ENCODE measurements at regions not wholly inside any gene's neighbourhood (a gene's known extent, or its start where the extent isn't known, plus 50 kb on each side); places are given as distances from the start of the nearest gene placed in this dataset.

DNA sequence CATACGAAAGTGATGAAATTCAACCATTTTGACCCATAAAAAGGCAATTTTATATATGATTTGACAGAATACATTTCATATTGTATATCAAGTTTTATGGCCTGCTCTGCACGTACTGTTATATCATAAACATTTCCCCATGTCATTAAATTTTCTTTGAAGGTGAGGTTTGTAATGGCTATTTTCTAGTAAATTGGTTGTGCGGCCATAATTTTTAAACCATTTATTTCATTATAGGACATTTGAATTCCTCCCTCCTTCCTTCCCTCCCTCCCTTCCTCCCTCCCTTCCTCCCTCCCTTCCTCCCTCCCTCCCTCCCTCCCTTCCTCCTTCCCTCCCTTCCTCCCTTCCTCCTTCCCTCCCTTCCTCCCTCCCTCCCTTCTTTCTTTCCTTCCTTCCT, 87.4 kb upstream of the AGBL1 start:
- no peak overlapping the region for H3K4me3 ChIP-seq (replicated peaks in 1 of 2; ENCODE audit: low read depth in 2 of 2, low read length in 2 of 2)
- no peak for DNase-seq (ENCODE audit: low read depth in 2 of 2)
- TF ChIP-seq, protein P1, sequence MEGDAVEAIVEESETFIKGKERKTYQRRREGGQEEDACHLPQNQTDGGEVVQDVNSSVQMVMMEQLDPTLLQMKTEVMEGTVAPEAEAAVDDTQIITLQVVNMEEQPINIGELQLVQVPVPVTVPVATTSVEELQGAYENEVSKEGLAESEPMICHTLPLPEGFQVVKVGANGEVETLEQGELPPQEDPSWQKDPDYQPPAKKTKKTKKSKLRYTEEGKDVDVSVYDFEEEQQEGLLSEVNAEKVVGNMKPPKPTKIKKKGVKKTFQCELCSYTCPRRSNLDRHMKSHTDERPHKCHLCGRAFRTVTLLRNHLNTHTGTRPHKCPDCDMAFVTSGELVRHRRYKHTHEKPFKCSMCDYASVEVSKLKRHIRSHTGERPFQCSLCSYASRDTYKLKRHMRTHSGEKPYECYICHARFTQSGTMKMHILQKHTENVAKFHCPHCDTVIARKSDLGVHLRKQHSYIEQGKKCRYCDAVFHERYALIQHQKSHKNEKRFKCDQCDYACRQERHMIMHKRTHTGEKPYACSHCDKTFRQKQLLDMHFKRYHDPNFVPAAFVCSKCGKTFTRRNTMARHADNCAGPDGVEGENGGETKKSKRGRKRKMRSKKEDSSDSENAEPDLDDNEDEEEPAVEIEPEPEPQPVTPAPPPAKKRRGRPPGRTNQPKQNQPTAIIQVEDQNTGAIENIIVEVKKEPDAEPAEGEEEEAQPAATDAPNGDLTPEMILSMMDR (IDR thresholded peaks at IDR 0.05; ENCODE audit: low read depth, low read length): no peak

DNA sequence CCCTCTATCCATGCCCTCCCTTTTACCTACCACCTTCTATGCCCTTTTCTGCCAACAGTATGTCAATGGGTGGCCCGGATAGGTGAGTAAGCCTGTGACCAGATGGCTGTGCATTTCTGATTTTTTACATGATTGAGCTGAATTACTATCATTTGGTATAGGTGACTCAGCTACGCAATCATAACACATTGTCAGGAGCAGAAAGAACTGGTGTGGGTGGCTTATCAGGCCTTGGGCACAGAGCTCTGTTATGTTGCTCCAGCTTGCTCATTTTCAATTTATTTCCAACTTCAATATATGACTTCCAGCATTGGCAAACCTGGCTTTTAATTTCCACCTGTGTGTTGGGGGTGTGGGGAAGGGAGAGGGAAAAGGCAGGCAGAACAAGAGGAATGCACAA, 86.6 kb upstream of the AGBL1 start:
- no peak for DNase-seq (ENCODE audit: low read depth in 2 of 2)
- TF ChIP-seq, protein P1 (IDR thresholded peaks at IDR 0.05; ENCODE audit: low read depth, low read length): no peak
- H3K4me3 ChIP-seq (replicated peaks in 1 of 2; ENCODE audit: low read depth in 2 of 2, low read length in 2 of 2): no peak overlapping the region

DNA sequence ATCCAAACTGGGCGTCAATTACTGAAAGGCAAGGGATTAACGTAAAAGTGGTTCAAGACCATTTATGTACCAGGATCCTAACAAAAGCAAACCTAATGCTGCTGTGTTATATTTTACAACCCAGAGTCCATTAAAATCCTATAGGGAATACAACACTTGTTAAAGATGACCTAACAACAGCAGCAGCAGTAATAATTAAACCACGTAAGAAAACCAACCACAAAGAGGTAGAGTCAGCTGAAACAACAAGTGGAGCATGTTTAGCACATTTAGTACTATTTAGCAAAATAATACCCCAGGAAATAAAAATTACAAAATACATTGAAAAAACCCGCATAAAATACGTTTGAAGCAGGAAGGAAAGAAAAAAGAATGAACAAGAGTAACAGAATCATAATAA, 82.1 kb upstream of the AGBL1 start:
- TF ChIP-seq, protein P1 (IDR thresholded peaks at IDR 0.05; ENCODE audit: low read depth, low read length): no peak
- no peak for DNase-seq (ENCODE audit: low read depth in 2 of 2)
- no peak overlapping the region for H3K4me3 ChIP-seq (replicated peaks in 1 of 2; ENCODE audit: low read depth in 2 of 2, low read length in 2 of 2)

DNA sequence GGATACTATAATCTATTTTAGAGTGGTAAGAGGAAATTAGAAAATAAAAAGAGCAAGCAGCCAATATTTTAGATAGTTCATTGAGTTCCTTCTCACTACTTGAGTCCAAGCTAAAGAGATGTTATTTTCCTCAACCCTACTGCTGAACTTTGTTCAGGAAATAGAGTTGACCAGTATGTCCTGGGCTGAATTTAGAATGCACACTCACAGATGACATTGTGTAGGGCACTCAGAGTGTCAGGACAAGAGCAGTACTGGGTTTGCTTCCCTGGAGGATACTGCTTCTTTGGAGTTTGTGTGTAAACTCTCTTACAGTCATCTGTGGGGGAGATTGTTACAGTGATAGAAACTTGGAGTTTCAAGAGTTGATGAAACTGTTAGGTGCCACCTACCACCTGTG, 80.0 kb upstream of the AGBL1 start:
- TF ChIP-seq, protein P1 (IDR thresholded peaks at IDR 0.05; ENCODE audit: low read depth, low read length): no peak
- no peak for DNase-seq (ENCODE audit: low read depth in 2 of 2)
- no peak overlapping the region for H3K4me3 ChIP-seq (replicated peaks in 1 of 2; ENCODE audit: low read depth in 2 of 2, low read length in 2 of 2)

DNA sequence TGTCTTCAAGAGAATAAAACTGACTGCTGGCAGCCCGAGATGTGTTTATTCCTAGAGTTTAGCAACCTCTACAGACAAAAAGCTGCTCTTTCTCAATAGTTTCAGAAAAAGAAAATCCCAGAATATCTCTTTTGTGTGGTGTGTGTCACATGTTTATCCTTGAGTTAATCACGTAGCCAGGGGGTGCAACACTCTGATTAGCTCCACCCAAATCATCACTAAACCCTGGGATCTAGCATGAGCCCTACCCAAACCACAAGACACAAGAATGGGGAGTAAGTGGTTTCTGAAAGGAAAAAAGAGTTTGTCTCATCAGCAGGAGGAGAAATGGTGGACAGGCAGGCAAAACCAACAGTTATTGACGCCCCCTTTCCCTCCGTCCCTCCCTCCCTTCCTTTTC, 78.5 kb upstream of the AGBL1 start:
- H3K4me3 ChIP-seq (replicated peaks in 1 of 2; ENCODE audit: low read depth in 2 of 2, low read length in 2 of 2): no peak overlapping the region
- DNase-seq (ENCODE audit: low read depth in 2 of 2): no peak
- TF ChIP-seq, protein P1 (IDR thresholded peaks at IDR 0.05; ENCODE audit: low read depth, low read length): no peak

DNA sequence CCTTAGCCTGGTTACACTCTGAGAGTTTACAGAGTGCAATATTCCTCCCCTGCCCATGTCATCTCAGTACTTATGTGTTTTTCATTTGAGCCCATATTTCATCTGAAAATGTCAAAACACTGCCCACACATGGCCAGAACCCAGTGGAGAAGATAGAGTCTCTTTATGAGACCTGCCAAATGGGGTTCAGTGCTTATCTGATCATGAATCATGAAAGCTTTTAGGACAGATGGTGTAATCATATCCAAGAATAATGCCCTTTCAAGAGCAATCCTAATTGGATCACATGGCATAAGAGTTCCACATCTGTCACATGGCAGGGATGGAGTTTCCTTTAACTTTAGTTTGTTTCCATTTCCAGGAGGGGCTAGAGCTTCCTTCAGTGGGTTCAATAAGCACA, 77.2 kb upstream of the AGBL1 start:
- TF ChIP-seq, protein P1 (IDR thresholded peaks at IDR 0.05; ENCODE audit: low read depth, low read length): no peak
- H3K4me3 ChIP-seq (replicated peaks in 1 of 2; ENCODE audit: low read depth in 2 of 2, low read length in 2 of 2): no peak overlapping the region
- DNase-seq (ENCODE audit: low read depth in 2 of 2): no peak

DNA sequence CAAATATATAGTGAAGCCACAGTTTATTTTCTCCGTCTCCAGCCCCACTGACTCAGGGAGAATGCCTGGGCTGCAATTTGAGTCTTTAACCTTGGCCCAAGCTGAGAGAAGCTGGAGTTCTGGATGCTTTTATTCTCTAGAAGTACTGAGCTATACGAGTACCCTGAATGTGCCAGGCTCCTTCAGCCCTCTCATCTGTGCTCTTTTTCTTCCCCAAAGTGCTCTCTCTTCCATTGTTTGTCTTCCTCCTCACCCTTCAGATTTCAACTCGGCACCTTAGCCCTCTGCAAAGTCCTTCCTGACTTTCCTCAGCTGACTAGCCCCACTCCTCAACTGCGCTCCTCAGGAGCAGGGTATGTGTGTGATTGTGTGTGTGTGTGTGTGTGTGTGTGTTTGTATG, 75.6 kb upstream of the AGBL1 start:
- TF ChIP-seq, protein P1 (IDR thresholded peaks at IDR 0.05; ENCODE audit: low read depth, low read length): no peak
- no peak for DNase-seq (ENCODE audit: low read depth in 2 of 2)
- no peak overlapping the region for H3K4me3 ChIP-seq (replicated peaks in 1 of 2; ENCODE audit: low read depth in 2 of 2, low read length in 2 of 2)
